ENCODE measurements at regions not wholly inside any gene's neighbourhood (a gene's known extent, or its start where the extent isn't known, plus 50 kb on each side); places are given as distances from the start of the nearest gene placed in this dataset.

GRCh38 chr2:104649866-104650265 lies 204.0 kb upstream of the POU3F3 start:
- DNase-seq: no peak

DNA sequence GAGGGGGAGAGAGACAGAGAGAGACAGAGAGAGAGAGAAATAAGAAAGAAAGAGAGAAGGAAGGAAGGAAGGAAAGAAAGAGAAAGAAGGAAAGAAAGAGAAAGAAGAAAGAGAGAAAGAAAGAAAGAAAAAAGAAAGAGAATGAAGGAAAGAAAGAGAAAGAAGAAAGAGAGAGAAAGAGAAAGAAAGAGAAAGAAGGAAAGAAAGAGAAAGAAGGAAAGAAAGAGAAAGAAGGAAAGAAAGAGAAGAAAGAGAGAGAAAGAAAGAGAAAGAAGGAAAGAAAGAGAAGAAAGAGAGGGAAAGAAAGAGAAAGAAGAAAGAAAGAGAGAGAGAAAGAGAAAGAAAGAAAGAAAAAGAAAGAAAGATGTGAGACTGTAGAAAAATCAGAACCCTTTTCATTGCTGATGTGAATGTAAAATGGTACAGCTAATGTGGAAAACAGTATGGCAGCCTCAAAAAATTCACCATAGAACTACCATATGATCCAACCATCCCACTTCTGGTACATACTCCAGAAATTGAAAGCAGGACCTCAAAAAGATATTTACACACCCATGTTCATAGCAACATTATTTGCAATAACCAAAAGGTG lies 203.4 kb upstream of the POU3F3 start:
- DNase-seq: no peak

GRCh38 chr2:104654811-104655210 lies 199.1 kb upstream of the POU3F3 start:
- DNase-seq: peak; percentile 13

GRCh38 chr2:104656571-104657163 lies 197.2 kb upstream of the POU3F3 start:
- no peak for DNase-seq

DNA sequence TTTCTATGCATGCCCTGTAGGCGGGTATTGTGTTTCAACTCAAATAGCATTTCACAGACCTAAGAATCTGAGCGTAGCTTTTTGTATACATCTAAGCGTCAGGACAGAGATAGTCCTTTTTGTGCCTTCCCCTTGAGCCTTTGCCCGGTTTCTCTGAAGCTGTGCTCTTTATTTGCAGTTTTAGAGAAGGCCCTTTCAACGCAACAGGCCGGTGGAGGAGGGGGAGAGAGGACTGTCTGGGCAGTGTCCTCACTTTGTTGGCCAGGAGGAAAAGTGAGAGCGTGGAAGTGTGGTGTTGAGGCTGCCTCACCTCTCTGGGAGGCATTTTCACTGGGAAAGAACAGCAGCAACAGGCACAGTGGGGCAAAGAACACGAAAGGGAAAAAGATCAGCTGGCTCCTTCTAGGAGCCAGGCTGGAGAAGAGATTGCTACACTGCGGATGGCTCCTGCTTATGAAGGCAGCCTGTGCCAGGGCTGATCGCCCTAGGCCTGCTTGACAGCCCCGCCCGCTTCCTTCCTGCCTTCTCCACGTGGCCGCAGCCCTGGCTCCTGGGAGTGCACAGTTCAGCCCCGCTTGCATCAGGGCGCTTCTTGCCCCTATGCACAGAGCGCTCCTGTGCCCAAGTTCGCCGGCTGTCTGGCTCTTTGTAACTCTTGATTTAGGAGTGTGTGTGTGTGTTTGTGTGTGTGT lies 195.6 kb upstream of the POU3F3 start:
- DNase-seq: peak; percentile 12

- DNase-seq: no peak
These were observed 194.9 kb upstream of the POU3F3 start for GRCh38 chr2:104658904-104659591.

GRCh38 chr2:104660991-104661390 lies 192.9 kb upstream of the POU3F3 start:
- DNase-seq: no peak

DNA sequence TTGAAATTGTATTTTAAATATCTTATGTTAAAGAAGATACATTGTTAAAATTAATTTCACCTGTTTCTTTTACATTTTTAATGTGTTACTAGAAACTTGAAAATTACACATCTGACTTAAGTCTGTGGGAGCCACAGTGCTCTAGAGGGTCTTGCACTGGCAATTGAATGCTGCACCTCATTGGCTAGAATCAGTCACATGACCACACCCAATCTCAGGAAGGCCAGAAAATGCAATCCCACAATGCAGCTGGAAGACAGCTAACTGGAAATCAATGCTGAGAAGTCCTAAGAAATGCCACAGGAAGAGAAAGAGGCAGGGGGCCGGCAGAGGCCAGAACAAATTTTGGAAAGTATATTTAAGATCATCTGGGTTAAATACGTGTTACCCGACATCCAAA lies 189.2 kb upstream of the POU3F3 start:
- no peak for DNase-seq

DNA sequence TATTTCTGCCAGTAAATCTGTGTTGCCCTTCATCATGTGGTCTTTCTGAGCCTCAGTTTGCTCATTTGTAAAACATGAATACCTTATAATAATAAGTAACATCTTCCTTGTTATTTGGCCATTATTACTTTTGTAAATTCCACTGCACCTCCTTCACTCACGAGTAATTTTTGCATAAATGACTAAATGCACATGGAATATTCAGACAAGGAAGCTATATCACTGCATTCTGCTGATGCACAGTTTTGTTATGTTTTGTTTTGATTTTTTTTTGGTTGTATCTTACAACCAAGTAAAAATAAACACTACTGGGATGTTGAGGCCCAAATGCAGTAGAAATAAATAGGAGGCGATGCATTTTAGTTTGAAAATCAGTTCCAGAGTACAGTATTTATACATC lies 185.3 kb upstream of the POU3F3 start:
- DNase-seq: no peak

GRCh38 chr2:104673225-104673624 lies 180.7 kb upstream of the POU3F3 start:
- DNase-seq: no peak

DNA sequence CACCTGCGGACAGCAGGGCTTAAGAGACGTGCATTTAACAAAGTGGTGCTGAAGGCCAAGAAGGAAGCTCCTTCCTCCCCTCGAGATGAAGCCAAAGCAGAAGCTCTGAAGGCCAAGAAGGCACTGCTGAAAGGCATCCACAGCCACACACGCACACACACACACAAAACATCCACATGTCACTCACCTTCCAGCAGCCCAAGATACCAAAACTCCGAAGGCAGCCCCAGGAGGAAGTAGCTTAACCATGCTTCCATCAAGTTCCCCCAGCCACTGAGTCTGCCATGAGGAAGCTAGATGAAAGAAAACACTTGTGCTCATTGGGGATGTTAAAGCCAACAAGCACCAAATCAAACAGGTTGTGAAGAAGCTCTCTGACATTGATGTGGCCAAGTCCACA lies 175.7 kb upstream of the POU3F3 start:
- DNase-seq: no peak

- DNase-seq: no peak
These were observed 168.3 kb upstream of the POU3F3 start for GRCh38 chr2:104685591-104685990.

DNA sequence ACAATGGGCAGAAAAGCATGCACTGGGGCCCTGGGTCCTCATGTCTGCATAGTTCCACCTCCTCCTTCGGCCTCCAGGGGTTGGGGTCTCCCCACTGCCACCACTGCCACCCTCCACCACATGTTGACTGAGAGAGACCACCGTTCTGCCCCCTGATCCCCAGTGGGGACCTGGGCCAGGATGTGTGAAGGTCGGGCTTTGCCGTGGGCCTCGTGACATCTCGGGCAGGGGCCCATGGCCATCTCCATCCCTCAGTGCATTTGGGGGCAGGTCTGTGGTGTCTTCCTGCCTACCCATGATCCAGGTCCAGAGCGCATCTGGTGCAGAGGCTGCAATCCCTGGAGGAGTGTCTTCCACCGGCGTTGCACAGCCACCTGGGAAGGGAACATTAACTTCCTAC lies 166.8 kb upstream of the POU3F3 start:
- no peak for DNase-seq

- no peak for DNase-seq
These were observed 163.5 kb upstream of the POU3F3 start for GRCh38 chr2:104690255-104690984.

DNA sequence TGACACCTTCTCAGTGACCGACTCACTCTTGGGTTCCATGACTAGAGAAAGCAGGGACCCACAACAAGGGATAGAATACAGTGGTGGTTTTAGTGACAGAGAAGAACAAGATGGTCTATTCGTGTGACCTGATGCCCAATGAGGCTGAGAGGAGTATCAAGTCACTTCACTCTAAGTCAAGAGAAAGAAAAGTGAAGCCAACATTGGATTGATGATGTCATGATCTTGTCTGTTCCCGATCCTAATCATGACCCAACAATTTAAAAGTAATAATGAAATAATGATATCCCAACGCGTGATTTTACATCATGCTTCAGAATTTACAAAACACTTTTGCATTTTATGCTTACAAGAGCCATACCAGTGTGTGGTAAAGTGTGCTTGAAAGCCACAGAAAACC lies 155.6 kb upstream of the POU3F3 start:
- no peak for DNase-seq

GRCh38 chr2:104701411-104701911 lies 152.5 kb upstream of the POU3F3 start:
- DNase-seq: no peak

DNA sequence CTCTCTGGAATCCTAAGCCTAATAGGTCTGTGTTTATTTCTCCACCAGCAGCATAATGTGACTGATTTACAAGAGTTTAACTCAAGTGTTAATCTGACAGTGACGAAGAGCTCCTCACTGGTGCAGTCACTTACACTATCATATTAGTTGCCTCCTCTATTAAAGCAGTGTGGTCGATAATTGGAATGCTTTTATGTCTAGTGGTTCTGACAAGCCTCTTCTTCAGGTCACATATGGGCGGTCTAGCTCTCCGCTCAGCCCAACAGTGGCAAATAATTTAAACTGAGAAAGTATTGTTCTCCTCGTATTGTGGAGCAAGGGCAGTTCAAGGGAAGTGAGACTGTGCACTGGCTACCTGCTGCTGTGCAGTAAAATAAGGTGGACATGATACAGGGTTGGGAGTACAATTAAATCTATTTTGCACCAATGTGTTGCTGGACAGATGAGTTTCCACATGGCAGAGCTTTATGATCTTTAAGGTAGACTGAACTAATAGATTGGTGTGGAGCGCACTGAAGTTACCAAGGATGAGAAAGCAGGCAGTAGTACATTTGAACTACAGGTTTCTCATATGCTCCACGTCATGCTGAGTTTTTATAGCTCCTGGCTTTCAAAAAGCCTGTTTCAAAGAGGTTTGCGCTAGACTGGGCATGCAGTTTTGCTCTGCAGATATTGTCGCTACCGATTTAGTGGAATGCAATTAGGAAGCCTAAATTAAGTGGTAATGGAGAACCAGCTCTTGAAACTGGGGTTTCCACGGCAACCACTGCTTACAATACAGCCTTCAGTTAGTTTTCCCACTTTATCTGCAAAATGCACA lies 151.7 kb upstream of the POU3F3 start:
- no peak for DNase-seq

DNA sequence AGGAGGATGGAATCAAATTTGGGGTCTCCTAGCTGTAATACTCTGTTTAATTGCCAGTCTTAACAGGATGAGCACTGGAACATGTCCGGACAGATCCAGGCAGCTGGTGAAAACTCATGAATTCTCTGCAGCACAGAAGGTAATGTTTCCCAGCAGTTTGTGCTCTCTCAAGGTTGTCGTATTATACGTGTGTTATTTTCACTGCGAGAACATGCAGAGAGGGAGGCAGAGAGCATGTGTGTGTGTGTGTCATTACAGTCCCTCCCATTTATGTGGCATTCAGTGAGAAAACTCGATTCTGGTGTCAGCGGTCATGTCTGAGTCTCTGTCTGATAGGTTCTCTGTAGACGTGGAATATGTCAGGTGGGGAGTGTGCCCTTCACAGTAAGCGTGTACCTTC lies 150.2 kb upstream of the POU3F3 start:
- no peak for DNase-seq

- DNase-seq: no peak
These were observed 149.2 kb upstream of the POU3F3 start for GRCh38 chr2:104704496-104705245.

DNA sequence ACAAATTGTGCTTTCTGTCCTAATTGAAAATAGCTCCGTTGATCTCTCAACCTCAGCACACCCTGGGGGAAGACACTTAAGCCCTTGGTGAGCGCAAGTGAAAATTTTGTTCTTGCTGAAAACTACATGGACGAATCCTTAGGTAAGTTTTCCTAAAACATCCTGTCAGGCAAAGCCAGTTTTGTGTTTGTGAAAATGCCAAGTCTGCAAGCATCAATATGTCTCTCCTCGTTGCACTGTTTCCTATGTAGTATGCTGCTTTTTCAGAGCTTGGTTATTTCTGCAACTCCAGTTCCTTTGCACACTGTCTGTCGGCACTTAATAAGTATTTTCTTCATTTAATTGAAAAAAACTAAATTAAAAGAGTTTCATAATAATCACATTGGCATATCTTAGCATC lies 146.9 kb upstream of the POU3F3 start:
- no peak for DNase-seq

DNA sequence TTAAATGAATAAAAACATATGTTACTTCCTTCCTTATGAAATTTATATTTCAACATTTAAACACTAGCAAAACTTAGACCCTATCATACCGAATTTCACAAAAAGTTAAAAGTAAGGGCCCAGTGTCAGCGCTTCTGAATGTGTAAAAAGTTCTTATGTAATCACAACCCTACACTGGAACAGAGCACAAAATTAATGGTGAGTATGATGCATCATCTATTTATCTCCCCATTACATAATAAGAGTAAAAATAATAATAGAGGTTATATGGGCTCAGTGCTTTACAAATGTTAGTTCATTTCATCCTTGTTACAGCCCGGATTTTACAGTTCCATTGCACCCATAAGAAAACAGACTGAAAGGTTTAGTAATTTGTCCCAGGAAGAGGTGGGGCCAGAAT lies 144.9 kb upstream of the POU3F3 start:
- no peak for DNase-seq
